ENCODE measurements at regions not wholly inside any gene's neighbourhood (a gene's known extent, or its start where the extent isn't known, plus 50 kb on each side); places are given as distances from the start of the nearest gene placed in this dataset.
"Not testable (repeated sequence)": the region's sequence is repeated elsewhere in the genome, so short reads cannot be mapped to it uniquely, and the experiment has no call there.

- no peak for DNase-seq
These were observed 239.1 kb downstream of the ASMT start for GRCh38 chrX:1853916-1854315.

- not testable (repeated sequence) for DNase-seq
These were observed 240.0 kb downstream of the ASMT start for GRCh38 chrX:1854861-1855260.

- not testable (repeated sequence) for DNase-seq
These were observed 244.4 kb downstream of the ASMT start for GRCh38 chrX:1859266-1859665.

GRCh38 chrX:1860936-1861594, 246.2 kb downstream of the ASMT start:
- DNase-seq, result no peak

- not testable (repeated sequence) for DNase-seq
These were observed 249.1 kb downstream of the ASMT start for GRCh38 chrX:1863995-1864394.

GRCh38 chrX:1870421-1870820, 255.6 kb downstream of the ASMT start:
- DNase-seq, result no peak

GRCh38 chrX:1871887-1872286, 257.0 kb downstream of the ASMT start:
- DNase-seq, result no peak

- DNase-seq, result no peak
These were observed 258.8 kb downstream of the ASMT start for GRCh38 chrX:1873671-1874070.

- no peak for DNase-seq
These were observed 259.6 kb downstream of the ASMT start for GRCh38 chrX:1874416-1874815.

GRCh38 chrX:1874899-1875298, 260.0 kb downstream of the ASMT start:
- no peak for DNase-seq

GRCh38 chrX:1876041-1876440, 261.2 kb downstream of the ASMT start:
- no peak for DNase-seq

GRCh38 chrX:1877780-1878179, 262.9 kb downstream of the ASMT start:
- DNase-seq, result no peak

- not testable (repeated sequence) for DNase-seq
These were observed 266.3 kb downstream of the ASMT start for GRCh38 chrX:1880884-1881817.

- DNase-seq, result no peak
These were observed 268.9 kb downstream of the ASMT start for GRCh38 chrX:1883772-1884171.

GRCh38 chrX:1884446-1884845, 269.6 kb downstream of the ASMT start:
- no peak for DNase-seq

- DNase-seq, result no peak
These were observed 270.3 kb downstream of the ASMT start for GRCh38 chrX:1885116-1885515.

GRCh38 chrX:1888305-1888704, 273.4 kb downstream of the ASMT start:
- not testable (repeated sequence) for DNase-seq

- no peak for DNase-seq
These were observed 279.1 kb downstream of the ASMT start for GRCh38 chrX:1894026-1894294.

- DNase-seq, result no peak
These were observed 279.9 kb downstream of the ASMT start for GRCh38 chrX:1894740-1895139.

- no peak for DNase-seq
These were observed 280.7 kb downstream of the ASMT start for GRCh38 chrX:1895583-1895982.

- DNase-seq, result no peak
These were observed 285.0 kb downstream of the ASMT start for GRCh38 chrX:1899841-1900240.

- no peak for DNase-seq
These were observed 288.0 kb downstream of the ASMT start for GRCh38 chrX:1902901-1903235.

GRCh38 chrX:1903236-1903935, 288.5 kb downstream of the ASMT start:
- no peak for DNase-seq

GRCh38 chrX:1904663-1905218, 289.9 kb downstream of the ASMT start:
- DNase-seq, result no peak

All from Kasumi-1 (cell line).